ENCODE measurements at regions not wholly inside any gene's neighbourhood (a gene's known extent, or its start where the extent isn't known, plus 50 kb on each side); places are given as distances from the start of the nearest gene placed in this dataset.
"Not testable (repeated sequence)": the region's sequence is repeated elsewhere in the genome, so short reads cannot be mapped to it uniquely, and the experiment has no call there.

GRCh38 chr11:69869311-69869939 lies 50.2 kb upstream of the FGF3 start:
- no peak for DNase-seq

- no peak for DNase-seq
Observed at GRCh38 chr11:69870766-69871165, 51.5 kb upstream of the FGF3 start.

- DNase-seq, result no peak
Observed at GRCh38 chr11:69873166-69874077, 54.2 kb upstream of the FGF3 start.

- DNase-seq, result no peak
Observed at GRCh38 chr11:69874178-69874983, 55.2 kb upstream of the FGF3 start.

- DNase-seq, result no peak
Observed at GRCh38 chr11:69874984-69875624, 55.9 kb upstream of the FGF3 start.

- DNase-seq, result no peak
Observed at GRCh38 chr11:69876013-69876412, 56.8 kb upstream of the FGF3 start.

GRCh38 chr11:69877235-69877634 lies 58.0 kb upstream of the FGF3 start:
- DNase-seq, result no peak

- DNase-seq, result not testable (repeated sequence)
Observed at GRCh38 chr11:69877704-69878103, 58.5 kb upstream of the FGF3 start.

GRCh38 chr11:69878144-69878883 lies 59.1 kb upstream of the FGF3 start:
- no peak for DNase-seq

GRCh38 chr11:69878927-69879728 lies 59.9 kb upstream of the FGF3 start:
- DNase-seq, result no peak

GRCh38 chr11:69879729-69880005 lies 60.5 kb upstream of the FGF3 start:
- DNase-seq, result no peak

GRCh38 chr11:69880041-69880825 lies 61.0 kb upstream of the FGF3 start:
- no peak for DNase-seq

- DNase-seq, result no peak
Observed at GRCh38 chr11:69880826-69881445, 61.7 kb upstream of the FGF3 start.

- no peak for DNase-seq
Observed at GRCh38 chr11:69881467-69882269, 62.5 kb upstream of the FGF3 start.

GRCh38 chr11:69882270-69882608 lies 63.0 kb upstream of the FGF3 start:
- DNase-seq, result no peak

GRCh38 chr11:69883292-69884255 lies 64.4 kb upstream of the FGF3 start:
- no peak for DNase-seq

- no peak for DNase-seq
Observed at GRCh38 chr11:69884286-69884685, 65.1 kb upstream of the FGF3 start.

GRCh38 chr11:69884751-69885150 lies 65.5 kb upstream of the FGF3 start:
- DNase-seq, result no peak

Data from NCI-H2081 (cell line).